NB4 (cell line): ENCODE measurements at regions not wholly inside any gene's neighbourhood (a gene's known extent, or its start where the extent isn't known, plus 50 kb on each side); places are given as distances from the start of the nearest gene placed in this dataset.

ENCODE experiments used
- DNase-seq: peaks from one replicate; pipeline ENCODE4 v3.0.0; 2010; ENCODE audit warnings: low read depth
- H3K4me3 ChIP-seq: one replicate; pipeline ENCODE4 v1.5.1; 2011; ENCODE audit warnings: mild to moderate bottlenecking, low read depth, low read length, moderate library complexity
- MYC ChIP-seq: IDR thresholded peaks from 2 replicates; pipeline ENCODE4 v1.6.1; 2011; ENCODE audit warnings: low read depth, low read length
- POLR2A ChIP-seq: IDR thresholded peaks from 2 replicates; pipeline ENCODE4 v1.6.1; 2011; ENCODE audit warnings: mild to moderate bottlenecking; ENCODE audit not compliant: insufficient read length; ENCODE audit errors: extremely low read depth
- TF ChIP-seq, protein P1 (sequence below): IDR thresholded peaks from 2 replicates; pipeline ENCODE4 v1.6.1; 2011; ENCODE audit warnings: low read depth, low read length
- TF ChIP-seq, protein P2 (sequence below): IDR thresholded peaks from one replicate; pipeline ENCODE4 v1.5.1; 2012; ENCODE audit warnings: low read depth, low read length

DNA sequence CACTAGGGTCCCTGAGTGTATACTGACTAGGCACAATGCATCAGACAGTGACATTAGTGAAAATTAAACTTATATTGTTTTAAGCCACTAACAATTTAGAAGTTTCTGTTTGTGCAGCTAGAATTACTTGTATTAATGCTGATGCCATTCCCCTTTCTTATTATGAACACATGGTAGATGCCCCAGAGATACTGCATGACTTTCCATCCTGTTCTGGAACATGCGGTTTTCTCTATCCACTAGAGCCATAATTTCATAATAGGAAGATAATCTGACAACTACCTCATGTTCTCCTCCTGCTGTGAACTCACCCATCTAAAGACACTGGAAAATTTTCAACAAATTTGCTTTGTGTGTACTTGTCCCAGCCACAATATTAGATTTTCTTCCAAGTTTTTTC, 1256.4 kb downstream of the FAM181B start:
- H3K4me3 ChIP-seq = no peak overlapping the region
- DNase-seq = no peak
- TF ChIP-seq POLR2A = no peak
- TF ChIP-seq MYC = no peak
- TF ChIP-seq, protein P1, sequence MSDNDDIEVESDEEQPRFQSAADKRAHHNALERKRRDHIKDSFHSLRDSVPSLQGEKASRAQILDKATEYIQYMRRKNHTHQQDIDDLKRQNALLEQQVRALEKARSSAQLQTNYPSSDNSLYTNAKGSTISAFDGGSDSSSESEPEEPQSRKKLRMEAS = no peak
- TF ChIP-seq, protein P2, sequence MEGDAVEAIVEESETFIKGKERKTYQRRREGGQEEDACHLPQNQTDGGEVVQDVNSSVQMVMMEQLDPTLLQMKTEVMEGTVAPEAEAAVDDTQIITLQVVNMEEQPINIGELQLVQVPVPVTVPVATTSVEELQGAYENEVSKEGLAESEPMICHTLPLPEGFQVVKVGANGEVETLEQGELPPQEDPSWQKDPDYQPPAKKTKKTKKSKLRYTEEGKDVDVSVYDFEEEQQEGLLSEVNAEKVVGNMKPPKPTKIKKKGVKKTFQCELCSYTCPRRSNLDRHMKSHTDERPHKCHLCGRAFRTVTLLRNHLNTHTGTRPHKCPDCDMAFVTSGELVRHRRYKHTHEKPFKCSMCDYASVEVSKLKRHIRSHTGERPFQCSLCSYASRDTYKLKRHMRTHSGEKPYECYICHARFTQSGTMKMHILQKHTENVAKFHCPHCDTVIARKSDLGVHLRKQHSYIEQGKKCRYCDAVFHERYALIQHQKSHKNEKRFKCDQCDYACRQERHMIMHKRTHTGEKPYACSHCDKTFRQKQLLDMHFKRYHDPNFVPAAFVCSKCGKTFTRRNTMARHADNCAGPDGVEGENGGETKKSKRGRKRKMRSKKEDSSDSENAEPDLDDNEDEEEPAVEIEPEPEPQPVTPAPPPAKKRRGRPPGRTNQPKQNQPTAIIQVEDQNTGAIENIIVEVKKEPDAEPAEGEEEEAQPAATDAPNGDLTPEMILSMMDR = no peak

DNA sequence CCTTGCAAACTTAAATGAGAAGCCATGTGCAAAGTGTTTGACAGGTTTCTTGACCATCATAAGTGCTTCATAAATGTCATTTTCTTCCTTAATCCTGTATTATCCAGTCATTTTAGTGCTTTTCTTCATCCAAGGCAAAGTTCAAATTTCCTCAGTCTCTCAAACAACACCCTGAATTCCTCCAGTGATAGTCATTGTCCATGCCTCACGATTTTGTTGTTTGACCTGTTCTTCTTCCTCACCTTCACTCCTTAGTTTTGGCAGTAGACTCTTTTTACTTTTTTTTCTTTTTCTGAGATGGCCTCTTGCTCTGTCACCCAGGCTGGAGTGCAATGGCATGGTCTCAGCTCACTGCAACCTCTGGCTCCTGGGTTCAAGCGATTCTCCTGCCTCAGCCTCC, 1257.3 kb downstream of the FAM181B start:
- TF ChIP-seq MYC (no peak), POLR2A (no peak)
- TF ChIP-seq, protein P1 = no peak
- TF ChIP-seq, protein P2 = no peak
- DNase-seq = no peak
- no peak overlapping the region for H3K4me3 ChIP-seq

DNA sequence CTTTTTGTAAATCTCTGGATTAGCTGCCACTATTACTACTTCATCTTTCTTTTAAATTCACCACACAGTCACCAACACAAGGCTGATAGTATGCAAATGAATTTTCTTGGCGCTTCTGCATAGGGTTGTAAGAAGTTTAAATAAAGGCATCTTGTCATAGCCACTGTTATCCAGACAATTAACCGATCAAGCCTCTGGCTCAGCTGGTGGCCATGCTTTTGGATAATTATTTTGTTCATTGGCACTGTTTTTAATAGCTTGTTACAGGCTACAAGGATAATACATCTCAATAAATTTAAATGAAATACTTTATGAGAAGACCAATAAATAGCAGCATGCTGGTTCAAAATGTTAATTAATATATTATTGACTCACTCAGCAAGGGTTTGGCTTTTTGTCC, 1261.0 kb downstream of the FAM181B start:
- H3K4me3 ChIP-seq = no peak overlapping the region
- TF ChIP-seq, protein P1 = no peak
- no peak for TF ChIP-seq MYC
- TF ChIP-seq, protein P2 = no peak
- no peak for TF ChIP-seq POLR2A
- DNase-seq = no peak

DNA sequence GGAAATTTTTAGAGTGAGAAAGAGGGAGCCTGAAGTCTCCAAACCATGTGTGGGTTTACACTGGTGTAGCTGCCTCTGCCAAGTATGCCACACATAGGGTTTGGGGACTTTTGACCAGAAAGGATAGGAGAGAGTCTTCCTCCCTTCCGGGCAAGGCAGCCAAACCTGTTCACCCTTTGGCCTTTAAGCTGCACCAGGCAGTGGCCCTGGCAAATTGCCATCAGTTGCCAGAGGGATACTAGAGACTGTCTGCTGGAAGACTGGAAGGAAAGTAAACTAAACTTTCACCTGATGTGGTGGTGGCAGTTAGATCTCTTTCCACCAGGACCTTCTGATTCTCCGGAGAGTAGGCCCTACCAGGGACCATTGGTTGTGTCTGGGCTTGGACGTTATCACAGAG, 1263.2 kb downstream of the FAM181B start:
- no peak overlapping the region for H3K4me3 ChIP-seq
- TF ChIP-seq, protein P2 = no peak
- TF ChIP-seq, protein P1 = no peak
- DNase-seq = no peak

DNA sequence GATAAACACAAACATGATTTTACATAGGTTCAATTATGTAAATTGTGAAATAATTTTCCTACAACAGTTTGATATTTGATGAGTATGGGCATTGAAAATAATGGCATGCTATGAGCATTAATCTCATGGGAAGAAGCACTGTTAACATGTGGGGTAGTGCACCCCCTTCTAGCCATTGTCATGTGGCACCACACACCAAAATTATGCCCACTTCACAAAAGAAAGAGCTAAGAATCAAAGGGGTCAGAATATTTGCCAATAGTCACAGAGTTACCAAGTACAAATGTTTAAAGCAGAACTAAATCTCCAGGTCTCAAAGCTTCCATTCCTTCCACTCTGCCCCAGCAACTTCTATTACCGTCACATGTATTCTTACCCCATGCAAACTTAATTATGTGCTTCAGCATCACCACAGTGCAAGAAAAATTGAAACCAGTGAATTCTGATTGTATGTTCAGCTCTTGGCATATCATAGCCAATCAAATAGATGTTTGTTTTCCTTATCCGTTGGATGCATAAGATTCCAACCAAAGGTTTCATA, 1273.8 kb downstream of the FAM181B start:
- no peak for DNase-seq
- no peak overlapping the region for H3K4me3 ChIP-seq
- TF ChIP-seq, protein P2 = no peak
- TF ChIP-seq, protein P1 = no peak
- no peak for TF ChIP-seq POLR2A

DNA sequence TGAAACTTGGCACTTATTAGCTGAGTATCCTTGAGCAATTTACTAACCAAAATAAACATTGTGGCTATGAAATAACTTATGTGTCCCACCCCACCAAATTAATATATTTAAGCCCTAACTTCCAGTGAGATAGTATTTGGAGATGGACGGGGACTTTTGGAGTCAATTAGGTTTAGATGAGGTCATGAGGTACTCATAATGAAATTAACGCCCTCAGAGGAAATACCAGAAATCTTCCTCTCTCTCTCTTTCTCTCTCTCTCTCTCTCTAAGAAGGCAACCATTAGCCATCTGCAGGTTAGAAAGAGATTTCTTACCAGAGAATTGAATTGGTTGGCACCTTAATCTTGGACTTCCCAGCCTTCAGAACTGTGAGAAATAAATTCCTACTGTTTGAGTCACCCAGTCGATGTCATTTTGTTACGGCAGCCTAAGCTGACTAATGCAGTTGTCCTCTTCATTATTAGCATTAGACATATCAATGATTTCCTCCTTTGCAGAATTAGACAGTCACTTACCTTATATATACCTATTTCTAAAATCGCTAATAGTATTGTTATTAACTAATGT, 1284.0 kb downstream of the FAM181B start:
- no peak overlapping the region for H3K4me3 ChIP-seq
- DNase-seq = no peak
- TF ChIP-seq MYC (no peak), POLR2A (no peak)
- TF ChIP-seq, protein P1 = no peak
- TF ChIP-seq, protein P2 = no peak
